ENCODE measurements at regions not wholly inside any gene's neighbourhood (a gene's known extent, or its start where the extent isn't known, plus 50 kb on each side); places are given as distances from the start of the nearest gene placed in this dataset.

DNA sequence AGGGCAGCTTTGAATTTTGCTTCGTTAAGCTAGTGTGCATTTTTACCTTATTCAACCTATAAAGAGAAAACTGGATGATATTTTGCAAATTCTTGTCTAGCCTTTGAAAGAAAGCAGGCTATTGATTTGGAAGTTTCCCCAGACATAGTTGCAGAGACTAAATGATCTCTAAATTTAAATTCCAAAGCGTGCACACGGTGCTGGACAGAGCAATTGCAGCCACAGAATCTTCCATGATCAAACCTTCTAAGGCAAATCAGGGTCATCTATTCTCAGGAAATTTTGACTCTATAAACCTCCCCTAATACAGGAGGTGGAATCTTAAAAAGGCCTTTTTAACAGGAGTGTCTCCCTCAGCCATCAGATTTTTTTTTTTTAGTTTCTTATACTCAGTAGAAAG lies 159.9 kb downstream of the MDFIC start:
- in situ Hi-C loops (cut with MboI; ENCODE audit: low sequenced_read_pairs, unreplicated experiment), result no loop called here
- no peak for DNase-seq (ENCODE audit: low spot score)
- no peak for TF ChIP-seq CTCF (IDR thresholded peaks at IDR 0.05; ENCODE audit: borderline replicate concordance, control extremely low read depth, extremely low read depth, insufficient read depth, missing control alignments)

DNA sequence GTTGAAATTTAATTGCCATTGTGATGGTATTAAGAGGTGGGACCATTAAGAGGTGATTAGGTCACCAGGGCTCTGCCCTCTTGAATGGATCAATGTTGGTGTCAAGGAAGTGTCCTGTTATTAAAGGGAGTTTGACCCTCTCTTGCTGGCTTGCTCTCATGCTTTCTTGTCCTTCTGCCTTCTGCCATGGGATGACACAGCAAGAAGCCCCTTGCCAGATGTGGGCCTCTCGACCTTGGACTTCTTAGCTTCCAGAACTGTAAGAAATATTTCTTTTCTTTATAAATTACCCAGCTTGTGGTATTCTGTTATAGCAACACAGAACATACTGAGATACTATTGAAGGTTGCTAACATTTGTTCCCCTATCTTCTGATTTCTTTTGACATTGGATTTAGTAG lies 157.0 kb downstream of the MDFIC start:
- DNase-seq (ENCODE audit: low spot score), result no peak
- no peak for TF ChIP-seq CTCF (IDR thresholded peaks at IDR 0.05; ENCODE audit: borderline replicate concordance, control extremely low read depth, extremely low read depth, insufficient read depth, missing control alignments)
- in situ Hi-C loops (cut with MboI; ENCODE audit: low sequenced_read_pairs, unreplicated experiment), result no loop called here

GRCh38 chr7:115078386-115078785 lies 156.5 kb downstream of the MDFIC start:
- DNase-seq (ENCODE audit: low spot score), result no peak
- in situ Hi-C loops (cut with MboI; ENCODE audit: low sequenced_read_pairs, unreplicated experiment), result no loop called here
- no peak for TF ChIP-seq CTCF (IDR thresholded peaks at IDR 0.05; ENCODE audit: borderline replicate concordance, control extremely low read depth, extremely low read depth, insufficient read depth, missing control alignments)

GRCh38 chr7:115070311-115070710 lies 148.4 kb downstream of the MDFIC start:
- in situ Hi-C loops (cut with MboI; ENCODE audit: low sequenced_read_pairs, unreplicated experiment), result no loop called here
- TF ChIP-seq CTCF (IDR thresholded peaks at IDR 0.05; ENCODE audit: borderline replicate concordance, control extremely low read depth, extremely low read depth, insufficient read depth, missing control alignments), result no peak
- no peak for DNase-seq (ENCODE audit: low spot score)

All from GM13976 (cell line).